NCI-H1694 treated with DMSO at 0.1 percent for 48 hours (cell line): ENCODE measurements at regions not wholly inside any gene's neighbourhood (a gene's known extent, or its start where the extent isn't known, plus 50 kb on each side); places are given as distances from the start of the nearest gene placed in this dataset.
"Not testable (repeated sequence)": the region's sequence is repeated elsewhere in the genome, so short reads cannot be mapped to it uniquely, and the experiment has no call there.

Experiments
- DNase-seq: peaks from one replicate; lab custom pipeline; 2025; lab: John Stamatoyannopoulos, UW

DNA sequence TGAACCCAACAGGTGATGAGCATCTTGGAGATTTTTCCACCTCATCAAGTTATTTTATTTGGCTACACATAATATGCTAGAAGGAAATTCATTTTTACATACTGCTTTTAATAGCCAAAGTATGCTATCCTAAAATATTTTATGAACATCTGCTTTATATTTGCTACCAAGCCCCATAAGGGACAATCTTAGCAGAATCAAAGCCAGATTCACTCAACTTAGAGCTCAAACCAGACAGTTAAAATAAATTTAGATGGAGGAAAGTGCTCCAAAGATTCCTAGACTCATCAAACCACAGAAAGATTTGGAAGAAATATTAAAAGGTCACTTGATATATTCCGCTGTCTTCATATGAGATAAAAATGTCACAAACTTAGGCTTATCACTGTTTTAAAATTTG lies 637.1 kb upstream of the CCNG1 start:
- no peak for DNase-seq

DNA sequence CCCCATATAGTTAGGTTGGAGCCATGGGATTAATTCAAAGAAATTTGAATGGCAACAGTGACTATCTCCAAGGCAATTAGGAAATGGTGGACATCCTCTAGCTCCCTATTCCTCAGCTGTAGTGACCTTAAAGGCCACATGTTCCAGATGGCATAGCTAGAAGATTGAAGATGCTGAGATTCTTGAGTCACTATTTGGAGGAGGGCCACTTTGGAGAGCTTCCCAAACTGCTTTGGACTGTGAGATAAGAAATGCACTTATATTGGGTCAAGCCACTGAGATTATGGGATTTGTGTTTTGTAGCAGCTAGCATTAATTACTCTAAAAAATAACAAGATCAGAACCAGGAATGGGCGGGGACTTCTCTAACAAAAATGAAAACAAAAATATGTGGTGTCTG lies 636.2 kb upstream of the CCNG1 start:
- DNase-seq, result no peak

DNA sequence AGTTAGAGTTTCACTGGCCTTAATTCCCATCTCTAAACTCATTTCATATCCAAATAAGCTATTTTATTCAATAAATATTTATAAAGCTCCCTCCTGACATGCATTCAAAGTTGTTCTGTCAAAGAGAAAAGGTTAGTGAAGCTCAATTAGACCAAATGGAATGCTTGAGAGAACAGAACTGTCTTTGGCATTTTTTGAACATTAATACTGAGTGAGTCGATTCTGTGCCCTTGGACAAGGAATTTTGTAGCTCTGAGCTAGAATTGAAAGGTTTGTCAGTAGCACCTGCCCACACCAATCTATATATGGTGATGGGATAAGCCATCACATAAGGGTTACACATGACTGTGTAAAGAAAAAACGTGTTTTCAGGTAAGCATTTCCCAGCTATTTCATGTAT lies 631.2 kb upstream of the CCNG1 start:
- DNase-seq, result no peak

GRCh38 chr5:162811071-162811470 lies 626.3 kb upstream of the CCNG1 start:
- DNase-seq, result no peak

GRCh38 chr5:162816816-162817215 lies 620.6 kb upstream of the CCNG1 start:
- no peak for DNase-seq

- DNase-seq, result no peak
Observed at GRCh38 chr5:162817364-162817763, 620.0 kb upstream of the CCNG1 start.

DNA sequence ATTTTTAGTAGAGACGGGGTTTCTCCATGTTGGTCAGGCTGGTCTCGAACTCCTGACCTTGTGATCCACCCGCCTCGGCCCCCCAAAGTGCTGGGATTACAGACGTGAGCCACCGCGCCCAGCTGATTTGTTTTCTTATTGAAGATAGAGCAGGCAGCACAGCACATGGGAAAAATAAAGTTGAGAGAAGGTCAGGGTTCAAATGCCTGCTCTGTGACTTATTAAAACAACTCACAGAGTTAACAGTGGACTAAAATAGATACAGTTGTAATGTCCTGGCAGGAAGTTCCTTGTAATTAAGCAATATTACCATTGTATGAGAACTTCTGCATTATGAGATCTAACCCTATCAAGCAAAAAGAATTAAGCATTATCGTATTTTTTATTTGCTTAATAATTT lies 615.7 kb upstream of the CCNG1 start:
- not testable (repeated sequence) for DNase-seq

DNA sequence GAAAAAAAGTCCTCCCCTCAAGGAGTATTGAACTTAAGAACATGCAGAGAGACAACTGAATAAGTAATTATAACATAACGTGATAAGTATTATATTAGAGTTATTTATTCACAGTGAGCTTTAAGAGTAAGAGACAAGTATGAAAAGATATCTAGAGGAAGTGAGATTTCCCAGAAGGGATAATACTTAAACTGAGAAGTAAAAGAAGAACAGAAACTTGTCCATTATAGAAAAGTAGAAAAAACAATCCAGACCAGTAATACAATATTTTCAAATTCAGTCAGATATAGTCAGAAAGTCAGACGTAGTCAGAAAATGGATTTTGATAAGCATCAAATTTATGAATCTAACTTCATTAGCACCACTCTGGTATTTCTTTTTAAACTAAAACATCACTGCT lies 613.0 kb upstream of the CCNG1 start:
- no peak for DNase-seq

- no peak for DNase-seq
Observed at GRCh38 chr5:162837155-162837554, 600.2 kb upstream of the CCNG1 start.

- no peak for DNase-seq
Observed at GRCh38 chr5:162842727-162843126, 594.7 kb upstream of the CCNG1 start.

DNA sequence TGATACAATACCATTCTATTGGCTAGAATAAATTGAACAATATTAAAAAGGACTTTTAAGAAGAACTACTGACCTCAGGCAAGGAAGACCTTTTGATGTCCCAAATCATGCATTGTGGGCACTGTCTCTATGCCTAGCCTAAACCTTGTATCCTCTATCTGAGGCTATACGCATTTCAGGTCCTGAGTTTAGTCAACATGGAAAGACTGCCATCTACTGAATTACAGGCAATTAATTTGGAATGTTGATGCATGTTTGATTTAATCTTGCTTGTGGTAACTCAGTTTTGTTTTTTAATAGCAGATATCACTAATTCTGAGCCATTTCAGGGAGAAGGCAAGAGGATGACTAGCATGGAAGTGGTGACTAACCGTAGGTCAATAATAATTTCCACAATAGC lies 585.3 kb upstream of the CCNG1 start:
- peak; percentile 10 for DNase-seq

DNA sequence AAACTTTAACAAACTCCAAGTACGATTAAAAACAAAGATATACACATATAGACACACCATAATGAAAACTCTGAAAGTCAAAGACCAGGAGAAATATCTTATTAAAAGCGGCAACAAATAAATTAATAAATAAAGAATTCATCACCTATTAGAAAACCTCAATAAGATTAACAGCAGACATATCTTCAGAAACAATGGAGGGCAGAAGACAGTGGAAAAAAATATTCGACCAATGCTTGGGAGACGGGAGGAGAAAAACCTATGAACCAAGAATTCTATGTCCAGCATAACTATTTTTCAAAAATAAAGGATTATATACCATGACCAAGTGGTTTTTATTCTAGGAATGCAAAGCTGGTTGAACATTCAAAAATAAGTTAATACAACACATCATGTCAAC lies 578.6 kb upstream of the CCNG1 start:
- no peak for DNase-seq

GRCh38 chr5:162870966-162871365 lies 566.4 kb upstream of the CCNG1 start:
- no peak for DNase-seq

- DNase-seq, result no peak
Observed at GRCh38 chr5:162882629-162883028, 554.8 kb upstream of the CCNG1 start.

DNA sequence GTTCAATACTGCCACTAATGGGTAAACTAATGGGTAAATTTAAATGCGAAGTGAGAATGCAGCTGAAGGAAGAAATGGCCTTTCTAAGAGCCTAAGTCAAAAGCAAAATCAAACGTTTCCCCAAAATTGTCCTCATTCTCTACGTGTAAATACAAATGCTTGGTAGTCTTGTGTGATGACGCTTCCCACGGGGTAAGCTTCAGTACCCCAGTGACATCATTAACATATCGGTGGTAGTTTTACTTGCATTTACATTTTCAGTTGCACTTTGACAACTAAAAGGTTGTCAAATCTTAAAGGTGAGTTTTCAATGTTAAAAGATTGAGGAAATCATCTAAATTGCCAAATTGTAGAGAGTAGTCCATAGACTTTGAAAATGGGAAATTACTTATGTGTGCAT lies 550.7 kb upstream of the CCNG1 start:
- no peak for DNase-seq

- no peak for DNase-seq
Observed at GRCh38 chr5:162888268-162888667, 549.1 kb upstream of the CCNG1 start.

- DNase-seq, result no peak
Observed at GRCh38 chr5:162911873-162912272, 525.5 kb upstream of the CCNG1 start.

GRCh38 chr5:162916368-162916767 lies 521.0 kb upstream of the CCNG1 start:
- DNase-seq, result no peak

- DNase-seq, result no peak
Observed at GRCh38 chr5:162929104-162929503, 508.3 kb upstream of the CCNG1 start.

- no peak for DNase-seq
Observed at GRCh38 chr5:162931501-162931900, 505.9 kb upstream of the CCNG1 start.

DNA sequence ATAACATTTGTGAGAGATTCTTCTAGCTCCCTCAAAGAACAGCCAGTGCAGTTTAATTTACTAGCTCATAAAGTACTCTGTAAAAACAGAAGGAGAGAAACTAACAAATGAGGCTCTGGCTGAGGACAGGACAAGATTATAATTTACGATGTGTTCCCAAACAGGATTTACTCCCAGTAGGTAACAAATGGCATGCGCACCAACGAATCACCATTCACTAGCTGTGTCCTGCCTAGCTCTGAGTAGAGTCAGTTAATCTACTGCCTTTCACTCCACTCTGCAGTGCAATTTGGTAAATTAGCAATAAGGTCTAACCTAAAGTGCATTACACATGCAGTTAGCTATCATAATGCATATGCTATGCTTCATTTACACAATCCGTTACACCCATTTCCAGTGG lies 497.4 kb upstream of the CCNG1 start:
- no peak for DNase-seq

DNA sequence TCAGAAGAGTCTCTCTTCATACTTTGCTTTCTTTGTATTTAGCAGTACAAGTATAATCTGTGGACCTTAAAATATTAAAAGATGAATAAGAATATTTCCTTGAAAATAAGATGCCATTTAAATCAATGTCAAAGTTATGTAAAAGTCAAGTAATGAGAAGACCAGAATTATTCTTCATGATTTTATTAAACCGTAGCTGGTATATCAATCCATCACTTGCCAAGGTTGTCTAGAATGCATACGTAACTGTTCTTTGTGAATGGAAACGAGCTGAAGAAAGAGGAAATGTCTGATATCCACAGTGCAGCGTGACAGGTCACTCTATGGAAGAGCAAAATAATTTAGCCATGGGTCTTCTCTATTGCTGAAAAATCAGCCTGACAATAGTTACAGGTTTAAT lies 488.7 kb upstream of the CCNG1 start:
- no peak for DNase-seq

GRCh38 chr5:162956570-162956969 lies 480.8 kb upstream of the CCNG1 start:
- no peak for DNase-seq

DNA sequence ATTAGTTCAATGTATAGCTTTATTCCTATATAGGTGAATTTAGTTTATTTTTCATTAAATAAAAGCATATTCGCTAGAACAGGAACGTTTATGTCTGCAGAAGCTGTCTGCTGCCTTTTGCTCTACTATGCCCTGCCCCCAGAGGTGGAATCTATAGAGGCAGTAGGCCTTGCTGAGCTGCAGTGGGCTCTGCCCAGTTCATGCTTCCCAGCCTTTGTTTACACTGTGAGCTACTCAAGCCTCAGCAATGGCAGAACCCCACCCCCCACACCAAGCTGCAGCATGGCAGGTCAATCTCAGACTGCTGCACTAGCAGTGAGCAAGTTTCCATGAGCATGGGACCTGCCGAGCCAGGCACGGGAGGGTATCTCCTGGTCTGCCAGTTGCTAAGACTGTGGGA lies 473.3 kb upstream of the CCNG1 start:
- not testable (repeated sequence) for DNase-seq

DNA sequence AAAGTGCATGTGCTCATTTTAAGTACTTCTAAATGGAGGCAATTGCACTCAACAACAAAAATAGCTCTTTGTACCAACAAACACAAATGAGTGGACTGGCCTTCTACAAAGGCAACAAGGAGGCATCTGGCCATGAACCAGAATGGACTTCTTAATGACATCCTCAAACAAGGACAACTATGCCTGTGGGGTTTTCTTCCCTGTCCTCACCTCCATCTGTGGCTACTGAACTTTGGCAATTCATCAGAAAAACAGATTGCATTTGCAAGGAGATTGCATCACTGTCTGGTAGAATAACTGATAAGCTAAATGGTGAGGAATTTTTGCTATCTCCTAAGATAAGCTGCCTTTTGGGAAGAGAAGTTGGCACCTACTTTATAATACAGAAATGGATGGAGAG lies 447.3 kb upstream of the CCNG1 start:
- no peak for DNase-seq
